ENCODE measurements at regions not wholly inside any gene's neighbourhood (a gene's known extent, or its start where the extent isn't known, plus 50 kb on each side); places are given as distances from the start of the nearest gene placed in this dataset.

GRCh38 chr22:49136816-49137180, 690.9 kb downstream of the BRD1 start:
- Mint-ChIP-seq H3K36me3 (ENCODE audit: low read depth) (peaks cover 5% of the 10 kb centered on the region; the same call in 1 of the 2 replicates), H3K4me3 (no peak overlapping the region), H3K27ac (no peak overlapping the region), H3K27me3 (ENCODE audit: insufficient read depth) (peaks cover 5% of the 10 kb centered on the region; the same call in 1 of the 2 replicates), H3K9me3 (peaks cover 92% of the 10 kb centered on the region), H3K4me1 (ENCODE audit: low read depth) (no peaks in the 10 kb centered on the region)
- DNase-seq: no peak
- TF ChIP-seq, protein P1, sequence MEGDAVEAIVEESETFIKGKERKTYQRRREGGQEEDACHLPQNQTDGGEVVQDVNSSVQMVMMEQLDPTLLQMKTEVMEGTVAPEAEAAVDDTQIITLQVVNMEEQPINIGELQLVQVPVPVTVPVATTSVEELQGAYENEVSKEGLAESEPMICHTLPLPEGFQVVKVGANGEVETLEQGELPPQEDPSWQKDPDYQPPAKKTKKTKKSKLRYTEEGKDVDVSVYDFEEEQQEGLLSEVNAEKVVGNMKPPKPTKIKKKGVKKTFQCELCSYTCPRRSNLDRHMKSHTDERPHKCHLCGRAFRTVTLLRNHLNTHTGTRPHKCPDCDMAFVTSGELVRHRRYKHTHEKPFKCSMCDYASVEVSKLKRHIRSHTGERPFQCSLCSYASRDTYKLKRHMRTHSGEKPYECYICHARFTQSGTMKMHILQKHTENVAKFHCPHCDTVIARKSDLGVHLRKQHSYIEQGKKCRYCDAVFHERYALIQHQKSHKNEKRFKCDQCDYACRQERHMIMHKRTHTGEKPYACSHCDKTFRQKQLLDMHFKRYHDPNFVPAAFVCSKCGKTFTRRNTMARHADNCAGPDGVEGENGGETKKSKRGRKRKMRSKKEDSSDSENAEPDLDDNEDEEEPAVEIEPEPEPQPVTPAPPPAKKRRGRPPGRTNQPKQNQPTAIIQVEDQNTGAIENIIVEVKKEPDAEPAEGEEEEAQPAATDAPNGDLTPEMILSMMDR (IDR thresholded peaks at IDR 0.05): no peak

DNA sequence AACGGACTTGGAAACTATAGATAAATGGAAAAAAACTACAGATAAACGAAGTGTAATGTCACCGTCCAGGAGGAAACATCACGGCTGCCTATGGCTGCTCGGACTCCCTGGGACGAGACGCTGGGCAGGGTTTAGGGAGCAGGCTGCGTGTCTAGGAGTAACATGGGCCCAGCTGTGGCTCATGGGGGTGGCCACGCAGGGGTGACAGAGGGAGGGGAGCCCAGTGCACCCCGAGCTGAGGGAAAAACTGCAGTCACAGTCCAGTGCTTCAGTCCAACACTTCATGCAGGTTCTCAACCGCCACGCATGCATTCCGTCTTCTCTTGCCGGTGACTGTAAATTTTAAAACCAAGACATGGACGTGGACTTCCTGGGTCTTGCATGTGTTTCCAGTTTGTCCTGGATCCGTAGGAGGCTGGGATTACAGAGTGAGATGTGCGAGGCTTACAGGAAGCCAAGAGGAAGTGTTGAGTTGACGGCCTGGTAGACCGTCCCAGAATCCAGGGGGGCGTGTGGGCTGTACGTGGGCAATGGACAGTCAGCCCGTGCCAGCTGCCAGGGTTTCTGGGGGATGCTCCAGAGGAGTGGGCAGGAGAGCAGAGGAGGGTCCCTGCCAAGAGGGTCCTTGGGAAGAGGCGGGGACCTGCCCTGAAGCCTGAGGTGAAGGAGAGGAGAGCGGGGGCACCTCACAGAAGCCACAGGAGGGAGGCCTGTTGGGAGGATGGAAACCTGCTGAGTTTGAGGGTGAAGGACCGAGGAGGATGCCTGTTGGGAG, 691.4 kb downstream of the BRD1 start:
- Mint-ChIP-seq H3K27me3 (ENCODE audit: insufficient read depth) (peaks cover 5% of the 10 kb centered on the region; the same call in 1 of the 2 replicates), H3K9me3 (peaks cover 88% of the 10 kb centered on the region), H3K4me3 (no peak overlapping the region), H3K36me3 (ENCODE audit: low read depth) (no peaks in the 10 kb centered on the region; the same call in 1 of the 2 replicates), H3K4me1 (ENCODE audit: low read depth) (no peaks in the 10 kb centered on the region), H3K27ac (no peak overlapping the region)
- DNase-seq: no peak
- TF ChIP-seq, protein P1 (IDR thresholded peaks at IDR 0.05): no peak

GRCh38 chr22:49134076-49134475, 693.6 kb downstream of the BRD1 start:
- no peak overlapping the region for H3K4me3 Mint-ChIP-seq
- H3K27ac Mint-ChIP-seq: no peak overlapping the region
- peaks cover 80% of the 10 kb centered on the region for H3K9me3 Mint-ChIP-seq
- peaks cover 5% of the 10 kb centered on the region; the same call in 1 of the 2 replicates for H3K27me3 Mint-ChIP-seq (ENCODE audit: insufficient read depth)
- TF ChIP-seq, protein P1 (IDR thresholded peaks at IDR 0.05): no peak
- no peak for DNase-seq
- H3K36me3 Mint-ChIP-seq (ENCODE audit: low read depth): no peaks in the 10 kb centered on the region; the same call in 1 of the 2 replicates
- H3K4me1 Mint-ChIP-seq (ENCODE audit: low read depth): no peaks in the 10 kb centered on the region

DNA sequence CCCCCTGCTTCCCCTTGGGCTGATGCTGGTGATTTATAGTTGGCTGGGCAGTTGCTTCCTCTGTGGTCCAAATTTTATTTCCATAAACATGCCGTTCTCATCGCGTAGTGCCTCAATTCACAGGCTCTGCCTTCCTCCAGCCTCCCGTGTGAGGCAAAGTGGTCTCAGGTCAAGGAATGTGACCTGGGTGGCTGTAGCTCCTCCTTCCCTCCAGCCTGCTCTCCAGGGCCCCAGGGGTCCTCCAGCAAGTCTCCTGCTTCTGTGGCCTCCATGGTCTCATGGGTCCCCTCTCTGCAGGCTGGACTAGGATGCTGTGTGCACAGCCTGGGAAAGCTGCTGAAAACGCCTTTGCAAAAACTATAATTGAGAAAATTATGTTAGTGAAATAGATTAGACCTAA, 694.1 kb downstream of the BRD1 start:
- DNase-seq: no peak
- peaks cover 5% of the 10 kb centered on the region; the same call in 1 of the 2 replicates for H3K27me3 Mint-ChIP-seq (ENCODE audit: insufficient read depth)
- TF ChIP-seq, protein P1 (IDR thresholded peaks at IDR 0.05): no peak
- H3K9me3 Mint-ChIP-seq: peaks cover 79% of the 10 kb centered on the region
- no peaks in the 10 kb centered on the region; the same call in 1 of the 2 replicates for H3K36me3 Mint-ChIP-seq (ENCODE audit: low read depth)
- H3K27ac Mint-ChIP-seq: no peak overlapping the region
- H3K4me3 Mint-ChIP-seq: no peak overlapping the region
- H3K4me1 Mint-ChIP-seq (ENCODE audit: low read depth): no peaks in the 10 kb centered on the region

- peaks cover 67% of the 10 kb centered on the region for H3K9me3 Mint-ChIP-seq
- H3K27ac Mint-ChIP-seq: no peak overlapping the region
- no peak for DNase-seq
- peaks cover 1% of the 10 kb centered on the region; the same call in 1 of the 2 replicates for H3K27me3 Mint-ChIP-seq (ENCODE audit: insufficient read depth)
- TF ChIP-seq, protein P1 (IDR thresholded peaks at IDR 0.05): no peak
- H3K4me1 Mint-ChIP-seq (ENCODE audit: low read depth): no peaks in the 10 kb centered on the region
- H3K36me3 Mint-ChIP-seq (ENCODE audit: low read depth): no peaks in the 10 kb centered on the region; the same call in 1 of the 2 replicates
- no peak overlapping the region for H3K4me3 Mint-ChIP-seq
Observed at GRCh38 chr22:49132009-49132408, 695.7 kb downstream of the BRD1 start.
